GM18508 (cell line): ENCODE measurements at regions not wholly inside any gene's neighbourhood (a gene's known extent, or its start where the extent isn't known, plus 50 kb on each side); places are given as distances from the start of the nearest gene placed in this dataset.
"Not testable (repeated sequence)": the region's sequence is repeated elsewhere in the genome, so short reads cannot be mapped to it uniquely, and the experiment has no call there.

Experiments
- ATAC-seq: cut with Tn5 transposase; IDR thresholded peaks from one replicate; pipeline ENCODE4 v1.9.1; 2021; ENCODE audit warnings: moderate number of reproducible peaks; ENCODE audit not compliant: insufficient read depth, unreplicated experiment

- not testable (repeated sequence) for ATAC-seq
Observed at GRCh38 chr1:146654763-146655162, 283.4 kb upstream of the NBPF12 start.

- not testable (repeated sequence) for ATAC-seq
Observed at GRCh38 chr1:146645978-146646604, 292.0 kb upstream of the NBPF12 start.

GRCh38 chr1:146641534-146641933 is 296.6 kb upstream of the NBPF12 start:
- not testable (repeated sequence) for ATAC-seq

- not testable (repeated sequence) for ATAC-seq
Observed at GRCh38 chr1:146640671-146641070, 297.5 kb upstream of the NBPF12 start.

GRCh38 chr1:146630302-146630701 is 307.8 kb upstream of the NBPF12 start:
- not testable (repeated sequence) for ATAC-seq

- not testable (repeated sequence) for ATAC-seq
Observed at GRCh38 chr1:146618582-146618981, 319.5 kb upstream of the NBPF12 start.

- not testable (repeated sequence) for ATAC-seq
Observed at GRCh38 chr1:146604681-146605080, 333.4 kb upstream of the NBPF12 start.

- ATAC-seq, result not testable (repeated sequence)
Observed at GRCh38 chr1:146600720-146601307, 337.3 kb upstream of the NBPF12 start.

- ATAC-seq, result not testable (repeated sequence)
Observed at GRCh38 chr1:146599906-146600305, 338.2 kb upstream of the NBPF12 start.

- ATAC-seq, result not testable (repeated sequence)
Observed at GRCh38 chr1:146581229-146581628, 352.4 kb upstream of the NOTCH2NLA start.

- ATAC-seq, result not testable (repeated sequence)
Observed at GRCh38 chr1:146567541-146567940, 338.7 kb upstream of the NOTCH2NLA start.

GRCh38 chr1:146558032-146558431 is 329.2 kb upstream of the NOTCH2NLA start:
- ATAC-seq, result not testable (repeated sequence)

- not testable (repeated sequence) for ATAC-seq
Observed at GRCh38 chr1:146556405-146556804, 327.6 kb upstream of the NOTCH2NLA start.

- ATAC-seq, result not testable (repeated sequence)
Observed at GRCh38 chr1:146552414-146552813, 323.6 kb upstream of the NOTCH2NLA start.

- not testable (repeated sequence) for ATAC-seq
Observed at GRCh38 chr1:146548684-146549083, 319.9 kb upstream of the NOTCH2NLA start.

GRCh38 chr1:146546189-146546588 is 317.4 kb upstream of the NOTCH2NLA start:
- ATAC-seq, result not testable (repeated sequence)

- not testable (repeated sequence) for ATAC-seq
Observed at GRCh38 chr1:146537775-146538373, 309.1 kb upstream of the NOTCH2NLA start.

GRCh38 chr1:146536028-146536427 is 307.2 kb upstream of the NOTCH2NLA start:
- ATAC-seq, result not testable (repeated sequence)

GRCh38 chr1:146535575-146535974 is 306.8 kb upstream of the NOTCH2NLA start:
- ATAC-seq, result not testable (repeated sequence)

GRCh38 chr1:146530958-146531357 is 302.1 kb upstream of the NOTCH2NLA start:
- ATAC-seq, result not testable (repeated sequence)

- ATAC-seq, result not testable (repeated sequence)
Observed at GRCh38 chr1:146522812-146523211, 294.0 kb upstream of the NOTCH2NLA start.
